Retinal pigment epithelial cell (primary cell): ENCODE measurements at regions not wholly inside any gene's neighbourhood (a gene's known extent, or its start where the extent isn't known, plus 50 kb on each side); places are given as distances from the start of the nearest gene placed in this dataset.

Source experiments
- DNase-seq: peaks from one replicate; pipeline ENCODE4 v3.0.0-alpha.2; 2010; ENCODE audit warnings: low read depth
- H3K4me3 ChIP-seq: 2 replicates; pipeline ENCODE4 v1.5.1; 2011; ENCODE audit warnings: mild to moderate bottlenecking, low read length, control low read depth, moderate library complexity
- CTCF ChIP-seq: conservative IDR thresholded peaks from 2 replicates; pipeline ENCODE4 v1.5.1; 2011; ENCODE audit warnings: low read depth, low read length, control low read depth, inconsistent platforms

DNA sequence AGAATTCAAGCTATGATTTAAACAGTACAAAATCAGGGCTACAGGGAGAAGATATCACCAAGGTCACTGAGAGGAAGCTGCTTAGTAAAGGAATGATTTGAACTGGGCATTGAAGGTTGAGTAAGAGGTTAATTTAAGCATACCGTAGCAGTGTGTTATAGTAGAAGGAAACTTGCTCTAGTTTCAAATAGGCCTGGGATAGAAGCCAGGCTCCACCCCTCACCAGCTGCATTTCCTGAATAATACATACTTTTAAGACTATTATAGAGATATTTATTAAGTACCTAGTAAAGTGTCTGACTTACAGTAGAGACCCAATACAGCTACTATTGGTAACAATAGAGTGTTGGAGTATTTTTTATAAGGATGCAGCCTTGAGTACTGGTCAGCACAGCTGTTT lies 118.0 kb upstream of the GLRA2 start:
- TF ChIP-seq CTCF, result no peak
- DNase-seq, result no peak
- no peak overlapping the region for H3K4me3 ChIP-seq

GRCh38 chrX:14409341-14409740 lies 120.0 kb upstream of the GLRA2 start:
- DNase-seq, result peak; percentile 5
- no peak overlapping the region for H3K4me3 ChIP-seq
- no peak for TF ChIP-seq CTCF

- H3K4me3 ChIP-seq, result no peak overlapping the region
- TF ChIP-seq CTCF, result no peak
- no peak for DNase-seq
These were observed 123.1 kb upstream of the GLRA2 start for GRCh38 chrX:14406225-14406624.

GRCh38 chrX:14398725-14399124 lies 130.6 kb upstream of the GLRA2 start:
- TF ChIP-seq CTCF, result no peak
- no peak overlapping the region for H3K4me3 ChIP-seq
- DNase-seq, result peak; percentile 6

DNA sequence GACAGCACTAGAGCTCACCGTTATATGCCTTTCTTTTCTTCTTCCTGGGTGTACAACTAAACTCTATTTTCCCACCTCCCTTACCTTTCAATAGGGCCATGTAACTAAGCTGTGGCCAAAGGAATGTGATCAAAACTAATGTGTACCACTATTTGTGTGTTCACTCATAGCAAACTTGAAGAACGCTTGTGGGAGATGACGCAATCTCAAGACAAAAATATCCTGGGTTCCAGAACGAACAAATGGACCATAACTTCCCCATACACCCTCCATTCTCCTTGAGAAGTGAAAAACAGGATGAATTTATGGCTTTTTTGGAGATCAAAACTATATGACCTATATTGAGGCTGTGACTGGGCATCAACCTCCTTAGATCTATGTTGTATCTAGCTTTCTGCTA lies 139.7 kb upstream of the GLRA2 start:
- DNase-seq, result no peak
- no peak for TF ChIP-seq CTCF

DNA sequence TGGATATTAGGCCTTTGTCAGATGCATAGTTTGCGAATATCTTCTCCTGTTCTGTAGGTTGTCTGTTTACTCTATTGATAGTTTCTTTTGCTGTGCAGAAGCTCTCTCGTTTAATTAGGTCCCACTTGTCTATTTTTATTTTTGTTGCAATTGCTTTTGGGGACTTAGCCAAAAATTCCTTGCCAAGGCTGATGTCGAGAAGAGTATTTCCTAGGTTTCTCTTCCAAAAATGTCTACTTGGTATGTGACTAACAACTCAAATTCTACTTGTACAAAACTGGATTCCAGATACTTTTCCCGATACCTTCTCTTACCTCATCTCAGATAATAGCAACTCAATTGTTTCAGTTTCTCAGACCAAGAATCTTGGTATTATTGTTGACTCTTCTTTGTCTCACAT lies 142.4 kb upstream of the GLRA2 start:
- DNase-seq, result no peak
- H3K4me3 ChIP-seq, result no peak overlapping the region
- TF ChIP-seq CTCF, result no peak

More for the DNA sequence above, 139.7 kb upstream of the GLRA2 start:
- no peak overlapping the region for H3K4me3 ChIP-seq

DNA sequence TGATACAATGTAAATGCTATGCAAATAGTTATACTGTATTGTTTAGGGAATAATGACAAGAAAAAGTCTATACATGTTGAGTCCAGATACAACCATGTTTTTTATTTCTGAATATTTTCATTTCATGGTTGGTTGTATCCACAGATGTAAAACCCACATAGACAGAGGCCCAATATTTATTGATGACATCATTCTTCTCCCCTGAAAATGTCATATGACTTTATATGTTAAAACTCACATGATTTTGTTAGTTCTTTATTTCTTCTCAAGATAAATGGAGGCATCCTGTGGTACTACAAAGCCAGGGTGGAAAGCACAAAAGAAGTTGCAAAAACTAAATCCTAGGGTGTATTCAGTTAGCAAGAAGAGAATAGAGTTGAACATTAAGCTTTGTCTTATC lies 149.3 kb upstream of the GLRA2 start:
- no peak for TF ChIP-seq CTCF
- no peak overlapping the region for H3K4me3 ChIP-seq
- no peak for DNase-seq
